HFFc6 (cell line): ENCODE measurements at regions not wholly inside any gene's neighbourhood (a gene's known extent, or its start where the extent isn't known, plus 50 kb on each side); places are given as distances from the start of the nearest gene placed in this dataset.

Experiments
- DNase-seq: peaks from one replicate; pipeline ENCODE4 v3.0.0-alpha.2; 2018
- H3K27ac Mint-ChIP-seq: 2 replicates; pipeline ENCODE4 v1.8.0; 2020; ENCODE audit warnings: mild to moderate bottlenecking, mixed read lengths
- H3K27me3 Mint-ChIP-seq: 2 replicates; pipeline ENCODE4 v1.8.0; 2021; ENCODE audit warnings: mild to moderate bottlenecking, moderate library complexity, mixed read lengths; ENCODE audit not compliant: insufficient read depth
- H3K36me3 Mint-ChIP-seq: 2 replicates; pipeline ENCODE4 v1.8.0; 2021; ENCODE audit warnings: low read depth, mixed read lengths
- H3K4me1 Mint-ChIP-seq: 2 replicates; pipeline ENCODE4 v1.8.0; 2020; ENCODE audit warnings: low read depth, mixed read lengths
- H3K4me3 Mint-ChIP-seq: 2 replicates; pipeline ENCODE4 v1.8.0; 2020; ENCODE audit warnings: mild to moderate bottlenecking, moderate library complexity, mixed read lengths
- H3K9me3 Mint-ChIP-seq: 2 replicates; pipeline ENCODE4 v1.8.0; 2020; ENCODE audit warnings: mild to moderate bottlenecking, mixed read lengths
- TF ChIP-seq, protein P1 (sequence below): fragments of 200-600 bp; sonication (generic); IDR thresholded peaks from 2 replicates; pipeline ENCODE4 v1.5.0; 2021; ENCODE audit warnings: antibody characterized with exemption, mild to moderate bottlenecking

DNA sequence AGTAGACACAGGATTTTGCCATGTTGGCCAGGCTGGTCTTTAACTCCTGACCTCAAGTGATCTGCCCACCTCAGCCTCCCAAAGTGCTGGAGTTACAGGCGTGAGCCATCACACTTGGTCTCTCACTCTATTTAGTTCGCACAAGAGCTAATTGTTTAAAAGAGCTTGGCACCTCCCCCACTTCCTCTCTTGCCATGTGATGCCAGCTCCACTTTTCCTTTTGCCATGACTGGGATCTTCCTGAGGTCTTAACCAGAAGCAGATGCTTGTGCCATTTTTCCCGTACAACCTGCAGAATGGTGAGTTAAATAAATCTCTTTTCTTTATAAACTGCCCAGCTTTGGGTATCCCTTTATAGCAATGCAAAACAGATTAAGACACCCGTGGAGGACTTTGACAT, 200.1 kb upstream of the FRMD6 start:
- peaks cover 2% of the 10 kb centered on the region; the same call in 1 of the 2 replicates for H3K36me3 Mint-ChIP-seq
- no peak for DNase-seq
- peaks cover 55% of the 10 kb centered on the region for H3K4me1 Mint-ChIP-seq
- TF ChIP-seq, protein P1, sequence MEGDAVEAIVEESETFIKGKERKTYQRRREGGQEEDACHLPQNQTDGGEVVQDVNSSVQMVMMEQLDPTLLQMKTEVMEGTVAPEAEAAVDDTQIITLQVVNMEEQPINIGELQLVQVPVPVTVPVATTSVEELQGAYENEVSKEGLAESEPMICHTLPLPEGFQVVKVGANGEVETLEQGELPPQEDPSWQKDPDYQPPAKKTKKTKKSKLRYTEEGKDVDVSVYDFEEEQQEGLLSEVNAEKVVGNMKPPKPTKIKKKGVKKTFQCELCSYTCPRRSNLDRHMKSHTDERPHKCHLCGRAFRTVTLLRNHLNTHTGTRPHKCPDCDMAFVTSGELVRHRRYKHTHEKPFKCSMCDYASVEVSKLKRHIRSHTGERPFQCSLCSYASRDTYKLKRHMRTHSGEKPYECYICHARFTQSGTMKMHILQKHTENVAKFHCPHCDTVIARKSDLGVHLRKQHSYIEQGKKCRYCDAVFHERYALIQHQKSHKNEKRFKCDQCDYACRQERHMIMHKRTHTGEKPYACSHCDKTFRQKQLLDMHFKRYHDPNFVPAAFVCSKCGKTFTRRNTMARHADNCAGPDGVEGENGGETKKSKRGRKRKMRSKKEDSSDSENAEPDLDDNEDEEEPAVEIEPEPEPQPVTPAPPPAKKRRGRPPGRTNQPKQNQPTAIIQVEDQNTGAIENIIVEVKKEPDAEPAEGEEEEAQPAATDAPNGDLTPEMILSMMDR = no peak
- H3K4me3 Mint-ChIP-seq = no peak overlapping the region
- no peaks in the 10 kb centered on the region for H3K9me3 Mint-ChIP-seq
- H3K27ac Mint-ChIP-seq = no peak overlapping the region
- no peaks in the 10 kb centered on the region for H3K27me3 Mint-ChIP-seq

DNA sequence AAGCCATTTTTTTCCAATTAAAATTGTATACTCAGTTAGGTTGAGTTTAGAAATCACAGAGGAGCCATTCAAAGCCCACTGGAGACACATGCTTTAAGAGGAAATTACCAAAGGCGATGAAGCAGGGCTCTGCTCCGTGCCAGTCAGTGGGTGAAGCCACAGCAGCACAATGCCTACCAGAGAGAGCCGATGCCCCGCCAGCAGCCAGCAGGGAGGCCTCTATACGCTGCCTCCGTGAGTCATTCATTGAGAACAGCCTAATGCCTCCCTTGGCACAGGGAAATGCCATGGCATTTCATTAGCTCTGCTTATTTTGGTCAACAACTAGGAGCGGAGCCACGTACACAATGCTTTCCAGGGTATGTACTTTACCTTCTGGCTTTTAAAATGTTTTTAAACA, 197.8 kb upstream of the FRMD6 start:
- TF ChIP-seq, protein P1 = no peak
- no peak overlapping the region for H3K27ac Mint-ChIP-seq
- no peak overlapping the region for H3K4me3 Mint-ChIP-seq
- H3K9me3 Mint-ChIP-seq = no peaks in the 10 kb centered on the region
- no peak for DNase-seq
- H3K27me3 Mint-ChIP-seq = no peaks in the 10 kb centered on the region
- peaks cover 55% of the 10 kb centered on the region for H3K4me1 Mint-ChIP-seq
- H3K36me3 Mint-ChIP-seq = peaks cover 6% of the 10 kb centered on the region; the same call in 1 of the 2 replicates

DNA sequence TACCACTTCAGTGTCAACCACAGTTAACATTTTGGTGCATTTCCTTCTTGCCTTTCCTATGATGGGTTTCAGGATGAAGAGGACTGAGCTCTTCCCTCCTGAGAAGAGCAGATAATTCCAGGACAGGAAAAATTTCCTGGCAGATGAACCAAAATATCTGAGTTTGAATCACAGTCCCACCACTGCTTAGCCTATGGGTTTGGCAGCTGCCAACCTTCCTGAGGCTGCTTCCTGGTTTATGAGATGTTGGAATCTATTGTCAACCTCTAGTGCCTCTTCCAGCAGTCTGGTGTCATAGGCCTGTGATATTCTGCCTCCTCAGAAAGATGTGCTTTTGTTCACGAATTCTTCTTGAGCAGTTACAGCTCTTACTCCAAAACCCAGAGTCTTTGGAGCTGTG, 197.4 kb upstream of the FRMD6 start:
- Mint-ChIP-seq H3K36me3 (peaks cover 6% of the 10 kb centered on the region; the same call in 1 of the 2 replicates), H3K27me3 (no peaks in the 10 kb centered on the region), H3K4me1 (peaks cover 55% of the 10 kb centered on the region), H3K9me3 (no peaks in the 10 kb centered on the region), H3K27ac (no peak overlapping the region), H3K4me3 (no peak overlapping the region)
- TF ChIP-seq, protein P1 = no peak
- no peak for DNase-seq

DNA sequence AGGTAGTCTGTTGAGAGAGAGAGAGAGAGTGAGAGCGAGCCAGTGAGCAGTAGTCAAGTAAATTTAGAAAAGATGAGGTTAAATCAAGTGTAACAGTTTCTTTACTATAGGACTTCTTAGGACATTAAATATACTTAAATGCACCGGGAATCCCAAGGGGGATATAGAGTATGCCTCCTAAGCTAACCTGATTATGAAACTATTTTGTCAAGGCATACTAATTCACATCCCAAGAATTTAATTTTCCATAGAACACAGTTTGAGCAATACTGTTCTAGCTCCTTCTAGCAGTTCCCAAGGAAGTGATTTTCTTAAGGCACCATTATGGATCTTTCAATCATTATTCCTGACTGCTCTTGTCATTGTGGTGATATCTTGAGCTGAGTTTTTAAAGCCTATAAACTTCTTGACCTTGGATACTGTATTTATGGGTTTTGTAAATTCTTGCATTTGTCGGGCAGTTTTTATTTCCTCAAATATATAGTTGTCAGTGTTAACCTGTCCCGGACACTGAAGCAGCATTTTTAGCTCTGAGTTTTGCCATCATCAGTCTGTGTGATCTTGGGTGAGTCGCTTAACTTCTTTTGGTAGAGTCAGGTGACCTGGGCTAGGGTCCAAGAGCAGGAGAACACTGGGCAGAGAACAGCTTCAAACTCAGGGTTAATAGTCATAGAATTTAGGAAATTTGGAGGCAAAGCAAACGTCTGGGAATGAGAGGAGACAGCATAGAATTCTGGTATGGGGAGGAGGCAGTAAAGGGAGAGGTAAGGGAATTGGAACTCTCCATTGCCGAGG, 196.5 kb upstream of the FRMD6 start:
- TF ChIP-seq, protein P1 = no peak
- Mint-ChIP-seq H3K4me1 (peaks cover 57% of the 10 kb centered on the region), H3K4me3 (no peak overlapping the region), H3K36me3 (peaks cover 6% of the 10 kb centered on the region; the same call in 1 of the 2 replicates), H3K27ac (no peak overlapping the region), H3K9me3 (no peaks in the 10 kb centered on the region), H3K27me3 (no peaks in the 10 kb centered on the region)
- no peak for DNase-seq

DNA sequence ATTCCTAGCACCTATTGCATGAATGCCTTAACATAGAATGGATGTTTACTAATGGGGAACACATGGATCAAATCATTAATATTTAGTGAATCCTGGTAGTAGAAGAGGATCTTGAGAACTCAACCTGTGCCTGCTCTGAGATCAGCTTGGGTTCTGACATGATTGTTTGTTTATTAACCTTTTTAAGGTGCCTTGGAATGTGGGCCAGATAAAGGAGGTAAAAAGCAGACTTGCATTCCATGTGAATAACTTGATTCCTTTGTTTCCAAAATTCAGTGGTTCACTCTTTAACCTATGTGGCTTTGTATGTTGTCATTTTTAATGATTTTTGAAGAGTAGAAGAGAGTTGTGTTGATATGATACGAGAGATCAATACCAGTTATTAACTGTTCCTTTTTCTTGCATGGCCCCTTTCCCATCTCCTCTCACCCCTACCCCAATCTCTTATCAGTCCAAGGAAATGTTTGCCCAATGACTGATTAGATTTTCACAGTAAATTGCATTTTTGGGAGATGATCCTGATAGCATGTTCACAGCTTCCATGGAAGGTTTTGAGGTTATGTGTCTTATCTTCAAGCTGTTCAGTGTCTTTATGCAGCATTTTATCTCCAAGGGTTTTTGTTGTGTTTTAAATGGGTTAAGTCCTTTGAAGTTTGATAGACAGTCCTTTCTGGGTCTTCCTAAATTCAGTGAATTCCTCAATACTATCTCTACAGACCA, 193.7 kb upstream of the FRMD6 start:
- Mint-ChIP-seq H3K9me3 (no peaks in the 10 kb centered on the region), H3K4me3 (peak overlapping the region; percentile 13), H3K27me3 (no peaks in the 10 kb centered on the region), H3K4me1 (peaks cover 82% of the 10 kb centered on the region), H3K27ac (peak overlapping the region; percentile 84; the same call in 1 of the 2 replicates), H3K36me3 (peaks cover 6% of the 10 kb centered on the region; the same call in 1 of the 2 replicates)
- TF ChIP-seq, protein P1 = no peak
- no peak for DNase-seq
